ENCODE measurements at regions not wholly inside any gene's neighbourhood (a gene's known extent, or its start where the extent isn't known, plus 50 kb on each side); places are given as distances from the start of the nearest gene placed in this dataset.

GRCh38 chr5:122683631-122684030, 91.2 kb upstream of the SNX2 start:
- no TSS peak for BruUV-seq (replicated peaks)
- H3K27me3 ChIP-seq (ENCODE audit: control insufficient read depth in 1 of 2, insufficient read depth in 2 of 2, low read length in 2 of 2), result no peaks in the 10 kb centered on the region; a peak in 1 of 5 replicates
- no peak overlapping the region for H3K9ac ChIP-seq (ENCODE audit: insufficient read depth, low read depth, low read length)
- in situ Hi-C loops (cut with HindIII; ENCODE audit: extremely low pct_ligation_motif_present, low pct_unique_long_range_greater_than_20kb) (no loop called here), intact Hi-C loops (cut with micrococcal nuclease; ENCODE audit: unreplicated experiment) (no loop called here)
- H3K9me3 ChIP-seq (ENCODE audit: low read length), result no peaks in the 10 kb centered on the region
- ChIA-PET POLR2A (no interaction called here), CTCF (ENCODE audit: low intra/inter-chr PET ratio, low total read pairs) (no interaction called here)
- ATAC-seq (no peak), DNase-seq (ENCODE audit: low spot score) (no peak), FAIRE-seq (no peak)
- no peak for TF ChIP-seq SNAPC2 (CRISPR knock-in tag; IDR thresholded peaks at IDR 0.05)
- no peak for TF ChIP-seq ZMYM3 (CRISPR knock-in tag; IDR thresholded peaks at IDR 0.05)
- no peak for TF ChIP-seq HOXD1 (CRISPR knock-in tag; IDR thresholded peaks at IDR 0.05)
- TF ChIP-seq MEIS2 (CRISPR knock-in tag; IDR thresholded peaks at IDR 0.05), result no peak
- no peak for TF ChIP-seq CTCF (CRISPR knock-in tag; IDR thresholded peaks at IDR 0.05)
- no peak for TF ChIP-seq WIZ (CRISPR knock-in tag; IDR thresholded peaks at IDR 0.05)
- TF ChIP-seq ZNF776 (CRISPR knock-in tag; IDR thresholded peaks at IDR 0.05), result no peak
- no peak for TF ChIP-seq GPN1 (CRISPR knock-in tag; IDR thresholded peaks at IDR 0.05; ENCODE audit: borderline replicate concordance)
- no peak for TF ChIP-seq ZC3H13 (CRISPR knock-in tag; IDR thresholded peaks at IDR 0.05)
- TF ChIP-seq CEBPG (CRISPR knock-in tag; IDR thresholded peaks at IDR 0.05), result no peak
- TF ChIP-seq ZFY (CRISPR knock-in tag; IDR thresholded peaks at IDR 0.05), result no peak
- TF ChIP-seq ZNF883 (CRISPR knock-in tag; IDR thresholded peaks at IDR 0.05; ENCODE audit: not compliant biosample characterization), result no peak
- no peak for TF ChIP-seq ZNF652 (CRISPR knock-in tag; IDR thresholded peaks at IDR 0.05; ENCODE audit: borderline replicate concordance, low read depth)
- TF ChIP-seq NR2C2 (CRISPR knock-in tag; IDR thresholded peaks at IDR 0.05; ENCODE audit: borderline replicate concordance), result no peak
- TF ChIP-seq THYN1 (CRISPR knock-in tag; IDR thresholded peaks at IDR 0.05; ENCODE audit: borderline replicate concordance, low read depth), result no peak
- no peak for TF ChIP-seq ZBTB37 (CRISPR knock-in tag; IDR thresholded peaks at IDR 0.05)
- no peak for TF ChIP-seq YY1 (IDR thresholded peaks at IDR 0.05; ENCODE audit: insufficient read depth, insufficient replicate concordance, low read depth, low read length)
- no peaks in the 10 kb centered on the region for H4K20me1 ChIP-seq (ENCODE audit: insufficient read depth, low read length)
- no peak overlapping the region for H2AFZ ChIP-seq (ENCODE audit: low read length)
- no peaks in the 10 kb centered on the region for H3K79me2 ChIP-seq (ENCODE audit: insufficient read depth, low read length)
- H3K27ac ChIP-seq (ENCODE audit: extremely low read length, insufficient read depth, low read length), result no peak overlapping the region
- no peak overlapping the region for H3K4me2 ChIP-seq (ENCODE audit: low read depth, low read length)
- no peaks in the 10 kb centered on the region for H3K36me3 ChIP-seq (replicated peaks in 1 of 2; ENCODE audit: control insufficient read depth in 1 of 2, insufficient read depth in 2 of 2, low read length in 2 of 2)
- no peak overlapping the region for H3K4me3 ChIP-seq (replicated peaks in 1 of 3; ENCODE audit: insufficient read depth in 1 of 3, low read depth in 2 of 3, low read length in 3 of 3)
- no peaks in the 10 kb centered on the region for H3K4me1 ChIP-seq (ENCODE audit: insufficient read depth, low read length)
